CD4-positive, CD25-positive, alpha-beta regulatory T cell (primary cell): ENCODE measurements at regions not wholly inside any gene's neighbourhood (a gene's known extent, or its start where the extent isn't known, plus 50 kb on each side); places are given as distances from the start of the nearest gene placed in this dataset.
A peak's percentile ranks its signal among the peaks of the same experiment; 100 is the strongest.

Experiments used
- ATAC-seq, 2 donors: fragments of 150-1000 bp; cut with Tn5 transposase; one replicate each; pipeline ENCODE4 v1.10.0; 2021; ENCODE audit warnings: low read depth in 2 of 2, moderate number of reproducible peaks in 2 of 2, moderate library complexity in 1 of 2
- DNase-seq, 3 donors: peaks; one replicate each; pipeline versions ENCODE4 v3.0.0 to v3.0.0-alpha.2; 2012 to 2022; ENCODE audit warnings: mixed read lengths in 1 of 3
- H3K27ac ChIP-seq: one replicate; pipeline ENCODE4 v1.7.0; 2013; ENCODE audit warnings: mild to moderate bottlenecking, low read length; ENCODE audit not compliant: insufficient read depth, poor library complexity, severe bottlenecking
- H3K27me3 ChIP-seq: one replicate; pipeline ENCODE4 v1.7.0; 2013; ENCODE audit warnings: low read length; ENCODE audit not compliant: control insufficient read depth, insufficient read depth
- H3K36me3 ChIP-seq: one replicate; pipeline ENCODE4 v1.7.0; 2013; ENCODE audit warnings: mild to moderate bottlenecking, low read length, moderate library complexity; ENCODE audit not compliant: control insufficient read depth, insufficient read depth
- H3K4me1 ChIP-seq: 2 replicates; pipeline ENCODE4 v1.7.0; 2013; ENCODE audit warnings: mild to moderate bottlenecking, low read length; ENCODE audit not compliant: insufficient read depth, control insufficient read depth, poor library complexity, severe bottlenecking
- H3K4me3 ChIP-seq: one replicate; pipeline ENCODE4 v1.7.0; 2013; ENCODE audit warnings: low read depth, mild to moderate bottlenecking, low read length, moderate library complexity
- H3K9me3 ChIP-seq, 2 experiments: 1 replicate in 1 of 2; 2 replicates in 1 of 2; pipeline ENCODE4 v1.7.0; 2013; ENCODE audit warnings: low read length in 2 of 2, mild to moderate bottlenecking in 1 of 2, moderate library complexity in 1 of 2; ENCODE audit not compliant: control insufficient read depth in 2 of 2
- H3K27ac Mint-ChIP-seq, 3 donors: one replicate each; pipeline ENCODE4 v1.8.0; 2020 to 2022; ENCODE audit warnings: mild to moderate bottlenecking in 3 of 3, mixed read lengths in 3 of 3, moderate library complexity in 2 of 3
- H3K27me3 Mint-ChIP-seq: one replicate; pipeline ENCODE4 v1.8.0; 2022; ENCODE audit warnings: mild to moderate bottlenecking, mixed read lengths
- H3K36me3 Mint-ChIP-seq: one replicate; pipeline ENCODE4 v1.8.0; 2020; ENCODE audit warnings: mixed read lengths
- H3K4me1 Mint-ChIP-seq, 4 donors: one replicate each; pipeline ENCODE4 v1.8.0; 2020 to 2022; ENCODE audit warnings: mixed read lengths in 4 of 4, mild to moderate bottlenecking in 1 of 4
- H3K4me3 Mint-ChIP-seq, 4 donors: one replicate each; pipeline ENCODE4 v1.8.0; 2020 to 2022; ENCODE audit warnings: mild to moderate bottlenecking in 4 of 4, mixed read lengths in 4 of 4, moderate library complexity in 3 of 4
- H3K9me3 Mint-ChIP-seq, 7 donors: one replicate each; pipeline ENCODE4 v1.8.0; 2020 to 2022; ENCODE audit warnings: mixed read lengths in 7 of 7, mild to moderate bottlenecking in 3 of 7, moderate library complexity in 2 of 7

DNA sequence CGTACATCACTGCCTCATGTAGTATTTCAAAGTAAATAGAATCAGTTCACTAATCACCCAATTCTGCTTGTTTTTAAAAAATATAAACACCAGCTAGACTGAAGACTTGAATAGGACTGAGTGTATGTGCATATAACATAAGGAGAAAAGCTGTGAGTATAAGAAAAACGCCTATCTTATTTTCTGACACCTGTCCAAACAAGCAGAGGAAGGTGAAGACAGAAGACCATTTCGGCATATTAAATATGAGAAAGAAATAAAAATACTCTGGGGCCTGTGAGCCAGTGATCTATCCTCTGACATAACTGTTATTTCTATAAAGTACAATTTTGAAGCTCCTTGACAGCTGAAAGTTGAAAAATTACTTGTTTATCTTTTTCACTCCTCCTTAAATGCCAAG, 111.3 kb upstream of the EEA1 start:
- Histone ChIP-seq H3K4me1 (no peaks in the 10 kb centered on the region), H3K36me3 (no peaks in the 10 kb centered on the region), H3K27me3 (no peaks in the 10 kb centered on the region), H3K27ac (no peak overlapping the region), H3K9me3 (no peaks in the 10 kb centered on the region), H3K4me3 (no peak overlapping the region)
- no peak for ATAC-seq
- no peak for DNase-seq
- Mint-ChIP-seq H3K4me3 (no peak overlapping the region), H3K27ac (no peak overlapping the region), H3K4me1 (no peaks in the 10 kb centered on the region), H3K9me3 (peaks cover 0 to 3% (median 0%) of the 10 kb centered on the region in 7 donors), H3K36me3 (no peaks in the 10 kb centered on the region), H3K27me3 (peaks cover 8% of the 10 kb centered on the region)

DNA sequence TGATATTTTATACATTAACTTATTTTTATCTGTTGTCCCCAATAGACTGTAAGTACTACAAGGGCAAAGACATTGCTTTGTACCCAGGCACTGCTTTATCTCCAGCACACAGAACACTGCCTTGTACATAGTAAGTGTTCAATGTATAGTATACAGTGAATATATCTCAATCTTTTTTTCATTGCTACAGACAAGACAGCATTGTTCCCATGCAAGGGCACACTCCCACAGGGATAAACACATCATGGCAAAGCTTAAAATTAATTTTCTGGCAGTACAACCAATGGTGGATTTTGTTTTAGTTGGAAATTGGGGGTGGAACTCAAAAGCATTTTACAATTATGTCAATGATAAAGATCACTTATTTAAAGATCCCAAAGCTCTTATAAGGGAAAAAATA, 112.3 kb upstream of the EEA1 start:
- H3K27ac Mint-ChIP-seq, result no peak overlapping the region

DNA sequence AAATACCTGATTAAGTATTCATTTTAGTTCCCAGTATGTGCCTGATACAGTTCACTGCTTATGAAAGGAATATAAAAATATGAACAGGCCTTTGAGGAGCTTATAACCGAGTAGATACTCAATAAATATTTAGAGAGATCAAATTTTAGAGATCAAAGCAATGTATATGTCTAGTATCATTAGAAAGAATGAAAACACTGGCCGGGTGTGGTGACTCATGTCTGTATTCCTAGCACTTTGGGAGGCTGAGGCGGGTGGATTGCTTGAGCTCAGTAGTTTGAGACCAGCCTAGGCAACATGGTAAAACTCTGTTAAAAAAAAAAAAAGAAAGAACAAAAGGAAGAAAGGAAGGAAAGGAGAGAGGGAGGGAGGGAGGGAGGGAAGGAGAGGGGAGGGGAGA, 113.2 kb upstream of the EEA1 start:
- Mint-ChIP-seq H3K4me3 (no peak overlapping the region), H3K4me1 (no peaks in the 10 kb centered on the region), H3K36me3 (no peaks in the 10 kb centered on the region), H3K27me3 (peaks cover 4% of the 10 kb centered on the region), H3K27ac (no peak overlapping the region), H3K9me3 (peaks cover 0 to 2% (median 0%) of the 10 kb centered on the region in 7 donors)
- ATAC-seq (no peak), DNase-seq (no peak)
- Histone ChIP-seq H3K36me3 (no peaks in the 10 kb centered on the region), H3K4me1 (no peaks in the 10 kb centered on the region), H3K4me3 (no peak overlapping the region), H3K9me3 (no peaks in the 10 kb centered on the region), H3K27ac (no peak overlapping the region), H3K27me3 (no peaks in the 10 kb centered on the region)

More for the DNA sequence above, 112.3 kb upstream of the EEA1 start:
- H3K27me3 Mint-ChIP-seq, result peaks cover 8% of the 10 kb centered on the region
- no peaks in the 10 kb centered on the region for H3K36me3 Mint-ChIP-seq
- H3K4me3 Mint-ChIP-seq, result no peak overlapping the region
- no peaks in the 10 kb centered on the region for H3K4me1 ChIP-seq
- no peaks in the 10 kb centered on the region for H3K9me3 ChIP-seq
- H3K36me3 ChIP-seq, result no peaks in the 10 kb centered on the region
- peaks cover 0 to 3% (median 0%) of the 10 kb centered on the region in 7 donors for H3K9me3 Mint-ChIP-seq
- no peaks in the 10 kb centered on the region for H3K4me1 Mint-ChIP-seq
- H3K27ac ChIP-seq, result no peak overlapping the region
- H3K27me3 ChIP-seq, result no peaks in the 10 kb centered on the region
- DNase-seq (no peak), ATAC-seq (no peak)
- H3K4me3 ChIP-seq, result no peak overlapping the region

DNA sequence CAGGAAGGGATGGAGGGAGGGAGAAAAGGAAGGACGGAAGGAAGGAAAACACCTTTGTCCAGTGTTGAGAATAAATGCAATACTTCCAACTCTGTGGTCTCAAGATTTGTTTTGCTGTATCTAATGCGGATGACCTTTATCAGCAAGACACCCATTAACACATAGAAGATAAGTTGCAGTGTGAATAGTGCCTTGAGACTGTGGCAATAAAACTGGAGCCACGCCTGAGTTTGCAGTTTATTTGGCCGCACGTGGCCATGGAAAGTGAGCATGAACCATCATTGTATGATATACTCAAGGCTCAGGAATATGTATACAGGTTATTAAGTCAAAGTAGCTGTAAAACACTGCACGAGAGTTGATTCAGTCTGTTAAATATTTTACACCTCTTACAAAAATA, 113.6 kb upstream of the EEA1 start:
- Histone ChIP-seq H3K27me3 (no peaks in the 10 kb centered on the region), H3K4me3 (no peak overlapping the region), H3K4me1 (no peaks in the 10 kb centered on the region), H3K9me3 (no peaks in the 10 kb centered on the region), H3K36me3 (no peaks in the 10 kb centered on the region), H3K27ac (no peak overlapping the region)
- peaks cover 0 to 2% (median 0%) of the 10 kb centered on the region in 7 donors for H3K9me3 Mint-ChIP-seq
- peaks cover 4% of the 10 kb centered on the region for H3K27me3 Mint-ChIP-seq
- H3K4me1 Mint-ChIP-seq, result no peaks in the 10 kb centered on the region
- ATAC-seq (no peak), DNase-seq (no peak)
- no peaks in the 10 kb centered on the region for H3K36me3 Mint-ChIP-seq
- H3K27ac Mint-ChIP-seq, result no peak overlapping the region
- no peak overlapping the region for H3K4me3 Mint-ChIP-seq

DNA sequence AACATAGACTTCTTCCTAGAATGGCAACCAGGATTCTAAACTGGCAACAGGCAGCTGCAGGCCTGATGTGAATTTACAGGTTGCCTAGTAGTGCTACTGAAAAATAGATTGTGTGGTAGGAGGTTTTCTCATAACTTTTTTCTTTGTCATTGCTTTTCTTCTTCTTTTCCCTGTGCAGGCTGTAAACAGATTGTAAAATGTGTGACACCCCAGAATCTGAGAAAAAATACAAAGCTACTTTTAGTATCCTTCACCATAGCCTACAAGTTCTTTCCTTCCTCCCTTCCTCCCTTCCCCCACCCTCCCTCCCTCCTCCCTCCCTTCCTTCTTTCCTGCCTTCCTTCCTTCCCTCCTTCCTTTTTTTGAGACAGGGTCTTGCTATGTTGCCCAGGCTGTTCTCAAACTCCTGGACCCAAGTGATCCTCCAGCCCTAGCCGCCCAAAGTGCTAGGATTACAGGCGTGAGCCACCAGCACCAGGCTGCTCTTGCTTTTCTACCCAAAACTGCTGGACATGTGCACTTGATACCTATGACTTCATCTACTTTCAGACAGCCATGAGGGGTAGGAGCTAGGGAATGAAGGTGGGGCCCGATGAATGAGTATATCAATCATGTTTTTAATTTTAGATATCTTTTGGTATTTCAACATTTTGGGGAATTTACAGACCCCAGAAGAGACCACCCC, 114.2 kb upstream of the EEA1 start:
- no peaks in the 10 kb centered on the region for H3K36me3 Mint-ChIP-seq
- Histone ChIP-seq H3K4me3 (no peak overlapping the region), H3K4me1 (no peaks in the 10 kb centered on the region), H3K36me3 (no peaks in the 10 kb centered on the region), H3K27ac (no peak overlapping the region), H3K27me3 (no peaks in the 10 kb centered on the region), H3K9me3 (no peaks in the 10 kb centered on the region)
- peaks cover 6% of the 10 kb centered on the region for H3K27me3 Mint-ChIP-seq
- no peak for ATAC-seq
- H3K9me3 Mint-ChIP-seq, result peaks cover 0 to 2% (median 0%) of the 10 kb centered on the region in 7 donors
- H3K4me1 Mint-ChIP-seq, result no peaks in the 10 kb centered on the region
- H3K4me3 Mint-ChIP-seq, result no peak overlapping the region
- H3K27ac Mint-ChIP-seq, result no peak overlapping the region
- DNase-seq, result no peak

DNA sequence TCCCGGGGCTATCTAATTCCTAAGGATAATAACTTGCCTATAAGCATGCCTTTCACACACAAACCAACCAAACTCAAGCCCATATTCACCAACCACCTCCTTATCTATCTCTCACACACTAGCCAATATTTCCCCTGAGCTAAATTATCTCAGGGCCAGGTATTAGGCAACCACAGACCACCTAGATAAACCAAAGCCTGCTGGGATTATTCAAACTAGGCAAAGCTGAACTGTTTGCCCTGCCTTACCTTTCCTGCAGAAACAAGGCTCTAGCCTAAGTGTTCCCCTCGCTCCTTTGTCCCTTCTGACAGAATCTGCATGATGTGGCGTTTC, 114.7 kb upstream of the EEA1 start:
- no peaks in the 10 kb centered on the region for H3K36me3 Mint-ChIP-seq
- H3K27ac Mint-ChIP-seq, result no peak overlapping the region
- H3K9me3 Mint-ChIP-seq, result peaks cover 0 to 2% (median 0%) of the 10 kb centered on the region in 7 donors
- Histone ChIP-seq H3K27me3 (no peaks in the 10 kb centered on the region), H3K4me1 (no peaks in the 10 kb centered on the region), H3K4me3 (no peak overlapping the region), H3K27ac (no peak overlapping the region), H3K9me3 (no peaks in the 10 kb centered on the region), H3K36me3 (no peaks in the 10 kb centered on the region)
- H3K4me1 Mint-ChIP-seq, result no peaks in the 10 kb centered on the region
- no peak overlapping the region for H3K4me3 Mint-ChIP-seq
- ATAC-seq, result no peak
- peaks cover 11% of the 10 kb centered on the region for H3K27me3 Mint-ChIP-seq
- no peak for DNase-seq

DNA sequence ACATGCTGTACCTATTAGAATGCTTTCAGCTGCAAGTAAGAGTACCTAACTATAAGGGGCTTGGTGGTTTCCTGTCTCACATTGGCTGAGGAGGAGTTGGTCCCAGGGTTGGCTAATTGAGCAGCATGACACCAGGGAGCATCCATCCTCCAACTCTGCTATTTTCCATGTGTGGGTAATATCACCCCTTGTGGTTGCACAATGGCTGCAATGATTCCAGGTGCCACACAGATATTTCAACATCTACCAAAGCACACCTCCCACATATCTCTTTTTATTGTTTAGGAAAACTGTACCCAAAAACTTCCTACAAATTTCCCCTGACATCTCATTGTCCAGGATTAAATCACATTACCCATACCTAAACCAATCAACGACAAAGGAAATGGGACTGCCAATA, 118.0 kb upstream of the EEA1 start:
- H3K27me3 Mint-ChIP-seq, result peaks cover 9% of the 10 kb centered on the region
- Histone ChIP-seq H3K27ac (no peak overlapping the region), H3K9me3 (no peaks in the 10 kb centered on the region), H3K36me3 (no peaks in the 10 kb centered on the region), H3K27me3 (no peaks in the 10 kb centered on the region), H3K4me1 (no peaks in the 10 kb centered on the region), H3K4me3 (no peak overlapping the region)
- no peak overlapping the region for H3K27ac Mint-ChIP-seq
- no peak overlapping the region for H3K4me3 Mint-ChIP-seq
- ATAC-seq (no peak), DNase-seq (no peak)
- H3K9me3 Mint-ChIP-seq, result peaks cover 0 to 3% (median 0%) of the 10 kb centered on the region in 7 donors
- H3K36me3 Mint-ChIP-seq, result no peaks in the 10 kb centered on the region
- no peaks in the 10 kb centered on the region for H3K4me1 Mint-ChIP-seq

DNA sequence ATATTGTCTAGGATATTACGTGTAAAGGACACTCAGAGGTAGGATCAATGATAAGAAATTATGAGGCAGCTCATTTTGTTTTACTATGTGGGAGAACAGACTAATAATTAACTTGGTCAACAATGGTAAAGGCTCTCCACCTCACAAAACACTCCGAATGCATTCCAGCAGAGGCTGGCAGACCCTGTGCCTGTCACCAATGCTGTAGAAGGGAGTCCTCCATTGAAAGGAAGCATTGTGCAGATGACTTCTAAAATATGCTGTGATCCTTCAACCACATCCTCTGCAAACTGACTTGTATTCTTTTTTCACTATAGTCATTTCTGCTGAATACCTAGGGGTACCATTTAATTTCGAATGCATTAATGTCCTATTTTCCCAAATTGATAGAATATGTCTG, 119.6 kb upstream of the EEA1 start:
- no peaks in the 10 kb centered on the region for H3K36me3 ChIP-seq
- Mint-ChIP-seq H3K4me3 (no peak overlapping the region), H3K36me3 (no peaks in the 10 kb centered on the region), H3K27me3 (peaks cover 16% of the 10 kb centered on the region), H3K4me1 (no peaks in the 10 kb centered on the region), H3K9me3 (peaks cover 0 to 3% (median 0%) of the 10 kb centered on the region in 7 donors), H3K27ac (no peak overlapping the region)
- no peaks in the 10 kb centered on the region for H3K9me3 ChIP-seq
- H3K4me3 ChIP-seq, result no peak overlapping the region
- DNase-seq (peak in 1 of 3 donors; percentile 8), ATAC-seq (no peak)
- H3K27ac ChIP-seq, result no peak overlapping the region
- H3K4me1 ChIP-seq, result no peaks in the 10 kb centered on the region
- H3K27me3 ChIP-seq, result peaks cover 4% of the 10 kb centered on the region
